ENCODE measurements at regions not wholly inside any gene's neighbourhood (a gene's known extent, or its start where the extent isn't known, plus 50 kb on each side); places are given as distances from the start of the nearest gene placed in this dataset.

- TF ChIP-seq ESRRG (CRISPR knock-in tag; IDR thresholded peaks at IDR 0.05) (no peak), OSR1 (CRISPR knock-in tag; IDR thresholded peaks at IDR 0.05) (no peak), ARNTL (CRISPR knock-in tag; IDR thresholded peaks at IDR 0.05; ENCODE audit: borderline replicate concordance, low read depth) (no peak), ZNF565 (CRISPR knock-in tag; conservative IDR thresholded peaks at IDR 0.05; ENCODE audit: low read depth) (no peak), RARB (CRISPR knock-in tag; IDR thresholded peaks at IDR 0.05) (no peak), CREB5 (CRISPR knock-in tag; IDR thresholded peaks at IDR 0.05; ENCODE audit: low read depth) (no peak), ZNF70 (CRISPR knock-in tag; IDR thresholded peaks at IDR 0.05) (no peak), BACH2 (CRISPR knock-in tag; IDR thresholded peaks at IDR 0.05; ENCODE audit: borderline replicate concordance) (no peak), PPARA (CRISPR knock-in tag; IDR thresholded peaks at IDR 0.05; ENCODE audit: borderline replicate concordance) (no peak)
- ATAC-seq, result no peak
Measured at GRCh38 chr13:107233541-107233940, 665.6 kb upstream of the ARGLU1 start.

- no peak for ATAC-seq
- TF ChIP-seq SNAI2 (CRISPR knock-in tag; IDR thresholded peaks at IDR 0.05) (no peak), ZC3H10 (CRISPR knock-in tag; IDR thresholded peaks at IDR 0.05) (no peak), TCF4 (CRISPR knock-in tag; IDR thresholded peaks at IDR 0.05; ENCODE audit: borderline replicate concordance) (no peak), PPARA (CRISPR knock-in tag; IDR thresholded peaks at IDR 0.05; ENCODE audit: borderline replicate concordance) (no peak), ARNTL (CRISPR knock-in tag; IDR thresholded peaks at IDR 0.05; ENCODE audit: borderline replicate concordance, low read depth) (no peak), BACH2 (CRISPR knock-in tag; IDR thresholded peaks at IDR 0.05; ENCODE audit: borderline replicate concordance) (no peak), CREB5 (CRISPR knock-in tag; IDR thresholded peaks at IDR 0.05; ENCODE audit: low read depth) (no peak), ISL1 (CRISPR knock-in tag; IDR thresholded peaks at IDR 0.05) (no peak), POU6F1 (CRISPR knock-in tag; IDR thresholded peaks at IDR 0.05; ENCODE audit: borderline replicate concordance, low read depth) (no peak), OSR1 (CRISPR knock-in tag; IDR thresholded peaks at IDR 0.05) (no peak), CSRNP3 (CRISPR knock-in tag; IDR thresholded peaks at IDR 0.05) (no peak), ZNF70 (CRISPR knock-in tag; IDR thresholded peaks at IDR 0.05) (no peak)
Measured at GRCh38 chr13:107231944-107232343, 664.0 kb upstream of the ARGLU1 start.

- ATAC-seq, result no peak
- TF ChIP-seq ISL1 (CRISPR knock-in tag; IDR thresholded peaks at IDR 0.05) (no peak), ARNTL (CRISPR knock-in tag; IDR thresholded peaks at IDR 0.05; ENCODE audit: borderline replicate concordance, low read depth) (no peak), TOX (CRISPR knock-in tag; IDR thresholded peaks at IDR 0.05; ENCODE audit: borderline replicate concordance) (no peak), TSHZ2 (CRISPR knock-in tag; IDR thresholded peaks at IDR 0.05) (no peak), ZFP30 (CRISPR knock-in tag; IDR thresholded peaks at IDR 0.05) (no peak), POU6F1 (CRISPR knock-in tag; IDR thresholded peaks at IDR 0.05; ENCODE audit: borderline replicate concordance, low read depth) (no peak), CSRNP3 (CRISPR knock-in tag; IDR thresholded peaks at IDR 0.05) (no peak), RARB (CRISPR knock-in tag; IDR thresholded peaks at IDR 0.05) (no peak), ZFP3 (CRISPR knock-in tag; IDR thresholded peaks at IDR 0.05) (no peak), ZNF70 (CRISPR knock-in tag; IDR thresholded peaks at IDR 0.05) (no peak), PATZ1 (CRISPR knock-in tag; IDR thresholded peaks at IDR 0.05; ENCODE audit: borderline replicate concordance) (no peak)
Measured at GRCh38 chr13:107223867-107224266, 655.9 kb upstream of the ARGLU1 start.
